ENCODE measurements at regions not wholly inside any gene's neighbourhood (a gene's known extent, or its start where the extent isn't known, plus 50 kb on each side); places are given as distances from the start of the nearest gene placed in this dataset.

DNA sequence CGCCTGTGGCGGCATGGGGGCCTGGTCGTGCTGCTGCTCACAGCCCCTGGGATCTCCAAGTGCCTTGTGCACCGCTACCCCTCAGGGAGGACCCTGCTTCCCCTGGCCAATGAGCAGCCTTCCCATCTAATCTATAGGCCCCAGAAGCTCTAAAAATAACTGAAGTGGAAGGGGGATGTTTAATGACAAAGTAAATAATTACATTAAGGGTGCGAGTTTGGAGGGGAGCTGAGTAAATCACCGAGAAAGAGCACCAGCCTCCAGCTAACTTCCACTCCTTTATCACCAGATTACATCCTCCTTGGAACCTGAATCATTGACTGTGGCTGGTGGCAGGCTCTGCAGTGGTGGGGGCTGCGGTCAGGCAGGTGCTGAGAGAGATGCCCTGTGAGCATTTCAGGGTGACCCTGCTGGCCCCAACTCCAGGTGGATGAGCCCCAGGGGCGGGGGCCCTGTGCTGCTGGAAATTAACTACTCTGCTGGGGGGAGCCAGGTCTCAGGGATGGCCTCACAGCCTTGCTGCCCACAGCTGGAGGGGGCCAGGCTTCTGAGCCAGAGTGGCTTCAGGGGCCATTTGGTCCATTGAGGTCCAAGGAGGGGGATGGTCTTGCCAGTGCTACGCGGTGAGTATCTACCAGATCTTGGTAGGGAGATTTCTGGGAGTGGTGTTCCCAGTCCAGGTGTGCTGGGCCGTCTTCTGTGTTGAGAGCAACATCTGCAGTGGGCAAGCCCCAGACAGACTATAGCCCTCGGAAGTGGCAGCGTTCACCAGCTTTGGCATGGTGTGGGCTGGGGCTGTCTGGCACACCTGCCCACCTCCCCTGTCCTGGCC, 74.2 kb downstream of the GLI2 start:
- no peak for DNase-seq

DNA sequence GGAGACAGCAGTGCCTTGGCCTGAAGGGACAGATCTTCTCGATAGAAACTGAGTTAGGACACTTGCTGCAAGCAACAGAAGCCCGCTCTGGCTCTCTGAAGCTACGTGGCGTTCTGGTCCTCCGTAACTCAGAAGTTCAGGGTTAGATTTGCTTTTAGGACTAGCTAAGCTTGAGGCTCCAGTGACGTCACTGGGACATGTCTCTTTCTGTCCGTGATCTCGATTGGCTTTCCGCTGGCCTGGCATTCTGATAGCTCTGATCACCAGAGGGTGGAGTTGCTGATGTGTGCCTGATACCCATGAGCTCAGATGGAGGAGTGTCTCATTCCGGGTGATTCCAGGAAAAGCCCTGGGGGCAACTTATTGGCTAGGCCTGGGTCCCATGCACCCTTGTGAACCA, 75.0 kb downstream of the GLI2 start:
- no peak for DNase-seq

DNA sequence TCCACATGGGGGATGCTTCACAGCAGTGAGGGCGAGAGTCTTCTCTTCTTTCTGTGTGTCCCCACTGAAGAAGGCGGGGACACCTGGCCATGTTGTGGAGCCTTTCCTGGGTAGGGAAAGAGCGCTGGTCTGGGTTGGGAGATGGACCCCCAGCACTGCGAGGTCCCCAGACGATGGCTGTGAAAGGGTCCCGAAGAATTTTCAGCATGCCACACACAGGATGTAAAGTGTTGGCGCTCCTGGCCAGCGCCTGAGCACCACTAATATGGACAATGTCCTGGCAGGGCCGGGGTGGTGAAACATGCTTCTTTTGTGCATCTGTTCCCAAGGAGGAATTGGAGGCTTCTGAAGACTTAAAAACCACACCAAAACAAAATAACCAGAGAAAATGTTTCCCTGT, 77.2 kb downstream of the GLI2 start:
- no peak for DNase-seq

DNA sequence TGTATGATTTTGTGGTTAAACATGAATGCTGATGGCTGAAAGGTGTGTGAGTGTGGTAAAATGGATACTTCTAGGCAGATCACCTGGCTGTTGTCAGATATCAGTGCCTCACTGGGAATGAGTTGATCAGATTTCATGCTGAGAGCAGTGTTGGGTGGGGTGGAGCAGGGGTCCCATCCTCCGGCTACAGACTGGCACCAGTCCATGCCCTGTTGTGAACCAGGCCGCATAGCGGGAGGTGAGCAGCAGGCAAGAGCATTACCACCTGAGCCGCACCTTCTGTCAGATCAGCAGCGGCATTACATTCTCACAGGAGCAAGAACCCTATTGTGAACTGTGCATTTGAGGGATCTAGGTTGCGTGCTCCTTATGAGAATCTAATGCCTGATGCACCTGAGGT, 78.7 kb downstream of the GLI2 start:
- no peak for DNase-seq

DNA sequence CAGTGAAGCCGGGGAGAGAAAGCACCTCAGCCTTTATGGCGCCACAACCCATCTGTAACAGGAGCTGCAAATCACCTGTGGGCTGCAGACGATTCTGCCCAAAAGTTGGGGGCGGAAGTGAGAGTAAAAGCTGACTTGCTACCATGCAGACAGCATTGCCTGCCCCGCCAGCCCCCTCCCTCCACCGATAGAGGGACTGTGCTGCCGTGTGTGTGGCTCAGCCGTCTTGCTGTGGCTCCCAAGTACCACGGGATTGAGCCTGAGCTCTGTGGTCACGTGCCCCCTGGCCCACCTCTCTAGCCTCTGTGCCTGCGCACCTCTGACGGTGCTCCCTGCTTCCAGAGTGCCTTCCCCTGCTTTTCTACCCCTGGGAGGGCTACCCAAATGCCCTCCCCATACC, 79.6 kb downstream of the GLI2 start:
- no peak for DNase-seq

DNA sequence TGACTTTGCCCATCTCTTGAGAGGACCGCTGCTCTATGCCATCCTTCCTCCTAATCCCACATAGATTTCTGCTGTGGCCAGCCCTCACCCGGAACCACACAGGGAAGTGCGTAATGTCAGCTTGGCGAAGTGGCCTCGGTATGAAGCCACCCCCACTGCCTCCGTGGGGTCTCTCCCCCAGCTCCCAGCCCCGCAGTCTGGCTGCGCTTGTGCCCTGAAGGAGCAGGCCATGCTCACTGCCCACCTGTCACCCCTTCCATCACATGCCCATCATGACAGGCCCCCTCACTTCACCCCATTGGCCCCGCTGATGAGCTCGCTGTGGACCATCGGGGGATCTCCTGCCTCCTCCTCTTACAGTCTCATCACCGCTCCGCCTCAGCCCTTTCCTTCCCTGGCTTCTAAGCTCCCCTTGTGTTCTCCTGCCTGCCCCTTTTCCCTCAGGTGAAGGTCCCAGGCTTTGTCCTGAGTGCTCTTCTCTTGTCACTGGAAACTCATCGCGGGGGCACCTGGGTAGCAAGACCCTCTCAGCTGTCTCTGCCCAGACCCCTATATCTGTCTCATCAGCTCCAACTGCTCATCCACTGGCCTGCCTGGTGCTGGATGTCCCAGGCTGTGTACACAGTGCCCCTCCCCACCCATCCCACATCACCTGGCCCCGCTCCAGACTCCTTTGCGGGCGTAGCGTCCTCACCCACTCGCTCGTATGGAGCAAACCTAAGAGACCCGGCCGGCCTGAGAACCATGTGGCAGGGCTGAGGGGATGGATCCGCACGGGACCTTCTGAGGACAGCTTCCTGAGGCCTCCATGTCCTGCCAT, 81.7 kb downstream of the GLI2 start:
- DNase-seq, result no peak

DNA sequence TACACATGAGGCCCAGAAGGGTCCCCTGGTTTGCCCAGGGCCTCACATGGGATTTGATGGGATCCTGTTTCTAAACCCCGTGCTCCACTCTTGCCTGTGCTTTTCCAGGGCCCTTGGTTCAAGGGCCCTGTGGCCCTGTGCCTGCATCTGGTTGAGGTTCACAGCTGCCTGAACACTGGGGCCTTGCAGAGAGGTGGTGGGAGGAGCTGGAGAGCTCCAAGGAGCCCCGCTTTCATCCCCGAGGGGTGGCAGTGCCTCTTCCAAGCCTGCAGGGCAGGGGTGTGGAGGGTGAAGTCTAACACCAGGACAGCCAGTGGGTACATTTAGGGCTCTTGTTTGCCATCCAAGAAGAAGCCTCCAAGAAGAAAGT, 82.3 kb downstream of the GLI2 start:
- no peak for DNase-seq

DNA sequence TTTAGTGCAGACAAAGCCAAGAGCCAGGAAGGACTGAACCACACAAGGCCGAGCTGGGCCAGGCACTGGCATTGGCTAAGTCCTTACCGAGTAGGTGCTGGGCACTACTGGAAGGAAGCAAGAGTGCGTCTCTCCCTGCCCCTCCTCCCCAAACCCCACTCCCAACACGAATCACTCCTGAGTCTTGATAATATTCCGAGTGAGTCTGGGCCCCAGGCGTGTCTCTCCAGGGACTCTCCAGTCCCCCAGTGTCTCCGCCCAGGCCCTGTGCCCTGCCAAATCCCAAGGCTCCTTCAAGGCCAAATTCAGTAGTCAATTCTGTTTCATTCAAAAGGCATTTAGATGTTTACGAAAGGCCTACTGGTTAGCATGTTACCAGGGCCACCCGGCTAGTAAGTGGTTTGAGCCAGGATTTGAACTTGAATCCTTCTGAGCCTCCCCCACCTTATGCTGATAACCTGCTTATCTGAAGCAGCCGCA, 82.8 kb downstream of the GLI2 start:
- no peak for DNase-seq

DNA sequence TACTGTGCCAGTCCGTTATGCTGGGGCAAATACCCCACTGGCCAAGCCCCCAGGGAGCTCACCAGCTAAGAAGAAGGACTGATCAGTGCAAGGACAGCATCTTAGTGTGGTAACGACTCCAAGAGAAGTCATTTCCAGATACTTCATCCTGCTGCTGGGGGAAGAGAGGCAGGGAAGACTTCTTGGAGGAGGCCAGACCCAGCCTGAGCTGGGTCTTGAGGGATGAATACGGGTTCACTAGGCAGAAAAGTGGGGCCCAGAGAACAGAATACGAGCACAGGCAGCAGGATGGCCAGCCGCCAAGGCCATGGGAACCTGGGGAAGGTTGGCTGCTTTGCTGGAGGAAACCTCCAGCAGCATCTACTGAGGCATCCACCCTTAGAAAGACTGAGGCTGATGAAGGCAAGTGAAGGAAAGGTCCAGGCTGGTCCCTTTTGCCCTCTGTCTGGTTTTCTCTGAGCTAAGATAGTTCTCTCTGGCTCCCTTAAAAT, 84.1 kb downstream of the GLI2 start:
- no peak for DNase-seq

DNA sequence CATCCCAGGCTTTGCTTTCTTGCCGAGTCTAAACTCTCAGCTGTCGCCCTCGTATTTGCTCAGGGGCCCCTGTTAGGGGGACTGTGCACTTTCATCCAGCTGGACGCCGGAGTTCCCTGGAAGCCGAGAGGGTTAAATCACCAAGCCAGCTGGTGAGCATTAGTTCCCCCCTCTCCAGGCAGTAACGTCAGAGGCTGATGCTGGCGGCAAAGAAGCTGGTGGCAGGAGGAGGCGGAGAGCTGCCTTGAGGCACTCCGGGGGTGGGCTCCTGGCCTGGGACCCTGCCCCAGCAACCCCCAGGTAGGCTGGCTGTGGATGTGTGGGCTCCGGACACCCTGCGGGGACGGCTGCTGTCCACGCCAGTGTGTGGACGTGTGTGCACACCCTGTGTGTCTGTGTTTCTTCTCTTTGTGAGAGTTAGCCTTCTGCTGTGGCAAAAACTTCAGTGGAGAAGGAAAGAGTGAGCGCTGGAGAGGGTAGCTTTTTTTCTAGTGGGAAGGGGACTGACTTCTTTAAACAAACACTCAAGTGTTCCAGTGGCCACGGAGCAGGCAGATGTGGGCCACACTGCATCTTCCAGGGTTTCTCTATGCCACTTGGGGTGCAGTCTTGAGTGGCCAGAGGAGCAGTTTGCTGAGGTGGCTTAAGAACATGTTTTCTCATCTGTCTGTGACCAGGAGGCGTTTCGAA, 84.7 kb downstream of the GLI2 start:
- peak; percentile 47 for DNase-seq

DNA sequence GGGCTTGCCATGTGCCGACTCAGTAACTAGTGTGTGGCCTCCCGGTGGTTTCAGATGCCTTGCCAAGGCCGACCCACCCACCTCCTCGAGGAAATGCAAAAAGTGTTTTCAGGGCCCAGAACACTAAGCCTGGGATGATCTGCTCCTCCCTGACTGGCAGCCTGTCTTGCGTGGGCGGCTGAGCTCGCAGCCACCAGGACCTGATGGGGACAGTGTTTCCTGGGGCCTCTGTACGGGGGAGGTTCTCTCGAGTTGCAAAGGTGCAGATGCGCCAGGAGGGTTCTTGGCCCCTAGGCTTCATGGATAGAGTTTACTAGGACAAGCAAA, 85.2 kb downstream of the GLI2 start:
- no peak for DNase-seq

DNA sequence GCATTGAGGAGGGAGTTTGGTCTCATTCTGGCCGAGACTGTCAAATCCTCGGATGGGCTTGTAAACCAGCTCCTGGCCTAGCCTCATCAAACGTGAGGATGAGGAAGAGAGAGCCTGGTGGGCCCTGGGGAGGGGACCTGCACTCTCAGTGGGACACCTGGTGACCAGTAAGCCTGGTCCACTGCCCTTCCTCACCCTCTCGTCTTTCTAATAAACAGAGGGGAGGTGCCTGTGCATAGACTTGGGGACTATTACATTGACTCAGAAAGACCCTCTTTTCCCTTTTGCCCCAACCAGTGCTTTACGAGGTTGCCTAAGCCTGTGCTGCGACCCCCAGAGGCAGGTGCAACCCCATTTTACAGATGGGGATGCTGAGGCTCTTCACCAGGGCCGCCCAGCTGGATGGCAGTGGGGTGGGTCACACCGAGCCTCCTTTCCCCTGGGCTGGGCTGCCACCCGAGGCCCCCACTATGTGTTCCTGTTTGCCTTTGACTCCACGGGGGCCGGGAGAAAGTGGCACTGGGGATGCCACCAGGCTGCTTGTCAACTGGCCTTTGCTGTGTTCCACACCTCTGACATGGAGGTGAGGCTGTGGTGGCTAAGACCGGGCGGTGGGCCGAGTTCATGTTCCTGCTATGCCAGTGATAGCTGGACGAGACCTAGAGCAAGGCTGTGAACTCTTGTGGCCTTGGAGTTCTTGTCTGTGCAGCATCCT, 85.9 kb downstream of the GLI2 start:
- no peak for DNase-seq

DNA sequence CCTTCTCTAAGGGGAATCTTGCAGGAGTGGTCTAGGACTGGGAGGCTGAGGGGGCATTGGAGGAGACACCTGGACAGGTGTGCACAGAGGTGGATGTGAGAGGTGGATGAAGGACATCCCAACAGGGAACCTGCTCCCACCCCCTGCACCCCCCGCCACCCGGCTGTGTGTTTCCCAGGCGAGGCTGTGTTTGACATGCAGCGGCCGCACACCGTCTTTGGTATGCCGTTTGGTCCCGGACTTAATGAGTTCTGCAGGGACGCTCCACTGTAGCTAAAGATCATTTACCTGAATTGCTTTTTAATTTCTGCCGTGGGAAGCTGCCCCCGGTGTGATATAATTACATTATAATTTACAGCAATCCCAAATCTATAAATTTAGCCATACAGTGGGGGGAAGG, 87.3 kb downstream of the GLI2 start:
- DNase-seq, result no peak

DNA sequence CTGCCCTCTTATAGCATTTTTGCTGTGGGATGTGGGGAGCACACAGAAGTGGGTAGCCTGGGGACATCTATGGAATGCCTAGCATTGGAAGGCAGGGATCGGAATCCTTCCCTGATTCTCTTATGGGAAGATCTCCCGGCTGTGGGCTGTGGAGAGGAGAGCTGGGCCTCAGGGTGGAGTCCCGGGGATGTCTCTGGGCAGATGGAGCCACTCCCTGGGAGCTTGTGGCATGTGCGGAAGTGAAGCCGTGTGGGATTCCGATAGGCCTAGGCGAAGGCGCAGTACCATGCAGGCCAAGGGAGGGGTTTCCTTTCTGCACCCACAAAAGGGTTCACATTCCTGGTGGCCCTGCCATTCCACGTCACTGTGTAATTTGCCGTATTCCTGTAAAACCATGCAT, 87.9 kb downstream of the GLI2 start:
- no peak for DNase-seq

DNA sequence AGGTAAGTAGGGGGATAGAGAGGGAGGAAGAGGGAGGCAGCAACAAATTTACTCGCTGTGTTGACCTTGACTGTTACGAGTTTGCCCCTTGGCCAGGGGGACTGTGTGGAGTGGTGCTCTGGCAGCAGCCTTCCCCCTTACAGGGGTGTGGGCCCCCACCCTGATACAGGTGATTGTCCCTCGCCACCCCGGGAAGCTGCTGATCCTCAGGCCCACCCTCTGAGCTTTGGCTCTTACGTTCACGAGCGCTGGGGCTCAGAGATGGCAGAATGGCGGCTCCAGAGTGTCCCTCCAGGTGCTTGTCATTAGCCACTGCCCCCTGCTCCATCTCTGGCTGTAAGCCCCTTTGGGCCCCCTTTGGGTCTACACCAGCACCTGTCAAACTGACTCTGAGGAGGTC, 88.6 kb downstream of the GLI2 start:
- no peak for DNase-seq

DNA sequence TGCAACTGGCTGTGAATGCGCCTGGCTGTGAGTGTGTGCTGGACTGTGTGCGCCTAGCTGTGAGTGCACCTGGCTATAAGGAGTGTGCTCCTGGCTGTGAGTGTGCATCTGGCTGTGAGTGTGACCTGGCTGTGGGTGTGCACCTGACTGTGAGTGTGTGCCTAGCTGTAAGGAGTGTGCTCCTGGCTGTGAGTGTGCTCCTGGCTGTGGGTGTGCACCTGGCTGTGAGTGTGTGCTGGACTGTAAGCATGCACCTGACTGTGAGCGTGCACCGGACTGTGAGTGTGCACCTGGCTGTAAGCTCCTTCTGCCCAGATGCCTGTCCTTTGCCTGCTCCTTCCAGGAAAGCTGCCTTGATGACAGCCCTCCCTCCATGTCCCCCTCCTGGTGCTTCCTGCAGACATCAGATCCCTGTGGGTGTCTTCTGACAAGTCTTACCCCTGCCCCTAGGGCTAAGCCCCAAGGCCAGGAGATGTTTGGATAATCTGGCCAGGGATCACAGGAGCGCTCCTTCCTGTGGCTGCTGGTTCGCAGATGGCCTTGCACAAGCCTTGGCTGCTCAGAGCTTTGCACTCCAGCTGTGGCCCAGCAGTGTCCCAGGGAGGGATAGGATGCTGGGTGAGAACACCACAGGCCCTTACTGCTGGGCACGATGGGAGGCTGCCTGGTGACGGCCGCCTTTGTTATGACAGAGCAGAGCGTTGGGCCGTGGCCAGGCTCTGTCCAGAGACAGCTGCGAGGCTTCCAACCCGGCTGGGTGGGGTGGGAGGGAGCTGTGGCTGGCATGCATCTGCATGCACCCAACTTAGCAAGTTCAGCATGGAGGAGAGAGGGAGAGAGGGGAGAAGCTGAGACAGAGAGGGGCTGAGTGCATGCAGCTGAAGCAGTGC, 89.9 kb downstream of the GLI2 start:
- DNase-seq, result peak; percentile 32

DNA sequence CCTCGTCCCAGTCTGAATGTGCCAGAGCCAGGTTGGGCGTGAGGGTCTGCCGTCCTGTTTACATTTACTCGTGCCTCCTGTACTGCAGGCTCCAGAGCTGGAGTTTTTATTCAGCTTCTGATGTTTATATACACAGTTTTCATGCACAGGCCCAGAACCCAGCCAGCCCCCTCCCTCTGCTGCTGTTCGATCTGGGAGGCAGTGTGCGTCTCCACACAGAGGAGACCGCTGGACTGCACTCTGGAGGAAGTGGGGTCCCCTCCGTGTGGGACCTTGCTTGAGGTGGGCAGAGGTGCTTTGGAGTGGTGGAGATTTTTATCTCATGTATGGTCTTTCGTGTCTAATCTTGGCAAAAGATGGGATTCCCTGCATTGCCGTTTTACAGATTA, 90.6 kb downstream of the GLI2 start:
- no peak for DNase-seq

DNA sequence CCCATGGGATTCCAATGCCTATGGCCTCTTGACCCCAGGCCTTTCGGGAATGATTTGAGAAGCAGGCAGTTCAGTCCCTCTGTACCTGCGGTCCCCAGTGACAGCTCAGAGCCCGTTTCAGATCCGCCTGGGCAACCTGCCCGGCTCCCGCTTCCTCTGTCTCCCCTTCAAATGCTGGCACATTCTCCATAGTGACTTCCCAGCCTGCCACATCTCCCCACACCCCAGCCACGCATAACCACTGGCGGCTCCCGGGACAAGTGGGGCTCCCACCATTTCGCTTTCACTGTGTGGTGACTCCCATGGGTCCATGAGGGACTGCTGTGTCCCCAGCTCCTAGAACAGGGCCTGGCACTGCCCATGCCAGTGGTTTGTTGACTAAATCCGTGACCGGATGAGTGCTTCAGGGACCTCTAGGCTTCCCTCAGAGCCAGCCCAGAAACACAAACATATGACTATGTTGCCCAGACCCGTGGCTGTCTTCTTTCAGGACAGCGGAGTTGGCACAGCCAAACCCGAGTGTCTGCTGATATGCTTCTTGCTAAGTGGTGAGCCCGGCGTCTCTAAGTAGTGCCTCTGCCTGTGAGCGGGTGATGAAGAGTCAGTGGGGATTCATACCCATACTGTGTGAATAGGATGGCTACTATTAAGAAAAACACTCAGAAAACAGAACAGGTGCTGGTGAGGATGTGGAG, 91.2 kb downstream of the GLI2 start:
- DNase-seq, result no peak

DNA sequence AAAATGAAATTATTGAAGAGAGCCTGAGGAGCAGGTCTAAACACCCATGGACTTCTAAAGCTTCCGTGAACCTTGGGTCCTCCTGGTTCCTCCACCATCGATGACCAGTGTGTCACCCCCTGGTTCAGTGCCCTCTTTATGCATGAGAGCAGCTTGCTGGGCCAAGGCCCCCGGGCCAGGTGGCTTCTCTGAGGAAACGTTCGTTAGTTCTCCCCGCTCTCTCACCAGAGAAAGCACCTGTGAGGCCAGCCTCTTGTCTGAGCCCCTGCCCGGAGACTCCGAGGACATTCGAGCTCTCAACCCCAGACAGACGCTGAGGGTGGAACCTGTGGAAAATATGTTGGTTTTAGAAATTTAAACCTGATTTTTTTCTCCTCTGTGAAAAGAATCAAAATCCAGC, 92.4 kb downstream of the GLI2 start:
- no peak for DNase-seq

DNA sequence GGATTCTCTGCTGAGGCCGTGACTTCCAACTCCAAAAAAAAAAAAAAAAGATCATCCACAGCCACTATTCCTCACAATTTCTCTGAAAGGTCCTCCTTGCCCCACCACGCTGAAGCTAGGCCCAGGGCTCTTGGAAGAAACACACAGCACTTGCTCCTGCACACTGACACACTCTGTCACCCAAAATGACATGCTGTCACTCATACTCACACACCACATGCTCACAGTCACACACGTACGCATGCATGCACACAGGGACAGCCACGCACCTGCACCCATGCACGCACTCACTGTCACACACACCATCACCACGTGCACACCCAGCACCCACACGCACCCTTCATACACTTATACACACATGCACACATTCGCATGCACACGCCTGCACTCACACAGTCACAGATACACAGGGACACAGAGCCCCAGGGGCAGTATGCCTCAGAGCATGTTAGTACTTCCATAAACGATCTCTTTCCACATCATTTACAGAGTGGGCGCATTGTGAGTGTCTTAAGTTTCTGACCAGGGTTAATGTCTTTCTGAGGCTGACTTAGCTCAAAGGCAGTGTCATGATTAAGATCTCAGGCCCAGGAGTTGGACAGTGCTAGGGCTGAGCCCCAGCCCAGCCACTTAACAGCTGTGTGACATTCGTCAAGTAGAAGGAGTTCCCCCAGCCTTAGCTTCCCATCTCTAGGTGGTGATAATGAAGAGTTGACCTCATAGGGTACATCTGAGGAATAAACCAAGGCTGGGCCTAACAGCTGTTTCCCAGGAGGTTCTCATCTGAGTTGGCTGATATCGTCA, 93.4 kb downstream of the GLI2 start:
- DNase-seq, result no peak

DNA sequence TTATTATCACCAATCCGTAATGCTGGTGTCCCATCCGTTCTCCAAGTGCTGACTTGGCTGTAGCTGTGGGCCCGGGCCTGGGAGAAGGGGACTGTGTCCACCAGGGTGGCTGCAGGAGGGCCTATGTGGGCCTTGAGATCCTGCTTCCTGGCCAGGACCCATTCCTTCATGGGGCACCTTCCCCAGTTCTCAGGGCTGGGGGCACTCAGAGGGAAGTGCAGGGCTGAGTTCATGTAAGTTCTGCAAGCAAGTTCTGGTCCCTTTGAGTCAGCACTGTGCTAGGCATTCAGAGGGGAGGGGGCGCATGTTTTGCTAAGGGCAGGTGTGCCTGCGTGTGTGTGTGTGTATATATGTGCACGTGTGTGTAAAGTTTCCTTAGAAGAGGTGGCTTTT, 94.0 kb downstream of the GLI2 start:
- no peak for DNase-seq

Measured in DMS 273 treated with DMSO at 0.1 percent for 48 hours (cell line).